Skin epidermis (tissue), 12 donors: ENCODE measurements at regions not wholly inside any gene's neighbourhood (a gene's known extent, or its start where the extent isn't known, plus 50 kb on each side); places are given as distances from the start of the nearest gene placed in this dataset.

Experiments used
- H3K27ac ChIP-seq, 21 experiments: fragments of 200-600 bp; sonication (generic) in 11 of 21; one replicate each; pipeline ENCODE4 v1.5.0; 2020; ENCODE audit warnings: mild to moderate bottlenecking in 3 of 21, inconsistent platforms in 2 of 21, moderate library complexity in 2 of 21
- H3K4me3 ChIP-seq, 7 experiments: fragments of 200-600 bp; sonication (generic) in 2 of 7; one replicate each; pipeline ENCODE4 v1.5.0; 2020; ENCODE audit warnings: inconsistent platforms in 2 of 7, mild to moderate bottlenecking in 2 of 7, moderate library complexity in 1 of 7

GRCh38 chr10:4477664-4478063, 348.3 kb upstream of the AKR1E2 start:
- H3K4me3 ChIP-seq, result no peak overlapping the region
- H3K27ac ChIP-seq, result no peak overlapping the region

GRCh38 chr10:4475827-4476490, 350.0 kb upstream of the AKR1E2 start:
- H3K4me3 ChIP-seq, result no peak overlapping the region
- H3K27ac ChIP-seq, result no peak overlapping the region

- H3K4me3 ChIP-seq, result no peak overlapping the region
Measured at GRCh38 chr10:4474829-4475228, 351.2 kb upstream of the AKR1E2 start.

GRCh38 chr10:4473977-4474376, 352.0 kb upstream of the AKR1E2 start:
- no peak overlapping the region for H3K4me3 ChIP-seq

More at GRCh38 chr10:4474829-4475228, 351.2 kb upstream of the AKR1E2 start:
- H3K27ac ChIP-seq, result no peak overlapping the region

GRCh38 chr10:4472190-4472904, 353.7 kb upstream of the AKR1E2 start:
- no peak overlapping the region for H3K27ac ChIP-seq
- H3K4me3 ChIP-seq, result no peak overlapping the region

More at GRCh38 chr10:4473977-4474376, 352.0 kb upstream of the AKR1E2 start:
- no peak overlapping the region for H3K27ac ChIP-seq

- Histone ChIP-seq H3K27ac (no peak overlapping the region), H3K4me3 (no peak overlapping the region)
Measured at GRCh38 chr10:4470231-4470835, 355.7 kb upstream of the AKR1E2 start.

- no peak overlapping the region for H3K4me3 ChIP-seq
- no peak overlapping the region for H3K27ac ChIP-seq
Measured at GRCh38 chr10:4467481-4467880, 358.5 kb upstream of the AKR1E2 start.

- Histone ChIP-seq H3K27ac (no peak overlapping the region), H3K4me3 (no peak overlapping the region)
Measured at GRCh38 chr10:4460267-4460666, 365.7 kb upstream of the AKR1E2 start.

- no peak overlapping the region for H3K27ac ChIP-seq
- H3K4me3 ChIP-seq, result no peak overlapping the region
Measured at GRCh38 chr10:4459531-4459930, 366.5 kb upstream of the AKR1E2 start.

GRCh38 chr10:4457597-4457996, 368.4 kb upstream of the AKR1E2 start:
- H3K27ac ChIP-seq, result no peak overlapping the region
- H3K4me3 ChIP-seq, result no peak overlapping the region

GRCh38 chr10:4456776-4457175, 369.2 kb upstream of the AKR1E2 start:
- H3K27ac ChIP-seq, result no peak overlapping the region
- no peak overlapping the region for H3K4me3 ChIP-seq

GRCh38 chr10:4456279-4456678, 369.7 kb upstream of the AKR1E2 start:
- H3K27ac ChIP-seq, result no peak overlapping the region
- H3K4me3 ChIP-seq, result no peak overlapping the region

GRCh38 chr10:4453950-4454349, 372.1 kb upstream of the AKR1E2 start:
- Histone ChIP-seq H3K4me3 (no peak overlapping the region), H3K27ac (no peak overlapping the region)

GRCh38 chr10:4453276-4453675, 372.7 kb upstream of the AKR1E2 start:
- H3K27ac ChIP-seq, result no peak overlapping the region
- no peak overlapping the region for H3K4me3 ChIP-seq

- peak overlapping the region in 4 of 21 experiments; percentile 11 to 26 (median 16) for H3K27ac ChIP-seq
Measured at GRCh38 chr10:4450981-4451908, 374.8 kb upstream of the AKR1E2 start.

GRCh38 chr10:4450169-4450568, 375.8 kb upstream of the AKR1E2 start:
- H3K27ac ChIP-seq, result no peak overlapping the region
- H3K4me3 ChIP-seq, result no peak overlapping the region

More at GRCh38 chr10:4450981-4451908, 374.8 kb upstream of the AKR1E2 start:
- no peak overlapping the region for H3K4me3 ChIP-seq

GRCh38 chr10:4448030-4448429, 378.0 kb upstream of the AKR1E2 start:
- H3K4me3 ChIP-seq, result no peak overlapping the region
- H3K27ac ChIP-seq, result no peak overlapping the region

GRCh38 chr10:4443419-4443818, 382.6 kb upstream of the AKR1E2 start:
- H3K27ac ChIP-seq, result no peak overlapping the region
- H3K4me3 ChIP-seq, result no peak overlapping the region

- no peak overlapping the region for H3K27ac ChIP-seq
- no peak overlapping the region for H3K4me3 ChIP-seq
Measured at GRCh38 chr10:4442296-4442695, 383.7 kb upstream of the AKR1E2 start.

- Histone ChIP-seq H3K4me3 (no peak overlapping the region), H3K27ac (no peak overlapping the region)
Measured at GRCh38 chr10:4440260-4440659, 385.7 kb upstream of the AKR1E2 start.
